ENCODE measurements at regions not wholly inside any gene's neighbourhood (a gene's known extent, or its start where the extent isn't known, plus 50 kb on each side); places are given as distances from the start of the nearest gene placed in this dataset.

DNA sequence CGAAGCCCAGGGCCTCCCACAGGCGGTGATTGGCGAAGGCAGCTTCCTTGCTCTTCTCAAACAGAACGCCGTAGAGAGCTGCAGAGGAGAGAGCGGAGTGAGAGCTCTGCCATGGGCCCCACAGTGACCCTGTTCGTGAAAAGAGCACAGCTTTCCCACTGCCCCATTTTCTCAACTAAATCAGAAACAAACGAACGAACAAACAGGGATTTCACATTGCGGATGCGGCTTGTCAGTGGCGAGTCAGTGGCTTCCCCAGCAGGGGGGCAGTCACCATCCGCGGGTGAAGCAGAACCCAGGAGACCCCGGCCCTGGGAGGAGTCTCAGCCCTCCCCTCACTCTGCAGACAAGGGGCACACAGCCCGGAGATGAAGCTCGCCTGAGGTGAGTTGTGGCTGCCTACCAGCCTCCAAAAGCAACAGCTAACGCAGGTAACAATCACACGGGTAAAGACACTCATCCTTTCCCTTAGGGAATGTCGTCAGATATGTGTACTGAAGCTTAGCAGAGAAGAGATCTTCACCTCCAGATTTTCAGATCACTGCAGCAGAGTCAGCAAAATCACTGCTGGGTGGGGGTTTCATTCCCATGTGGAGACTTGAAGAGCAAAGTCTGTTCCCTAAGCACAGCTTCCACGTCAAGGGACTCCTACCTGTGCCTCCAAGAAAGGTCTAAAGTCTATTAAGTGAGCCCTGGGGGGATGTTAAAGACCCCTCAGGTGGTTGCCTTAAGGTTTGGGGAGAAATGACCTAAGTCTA is 51.2 kb upstream of the GPR31 start:
- FAIRE-seq, result no peak
- H3K27me3 ChIP-seq (ENCODE audit: control insufficient read depth, insufficient read depth, low read length), result no peaks in the 10 kb centered on the region
- no peaks in the 10 kb centered on the region for H3K36me3 ChIP-seq (ENCODE audit: control insufficient read depth, insufficient read depth, low read length)
- DNase-seq (ENCODE audit: low read depth), result no peak
- TF ChIP-seq, protein P1, sequence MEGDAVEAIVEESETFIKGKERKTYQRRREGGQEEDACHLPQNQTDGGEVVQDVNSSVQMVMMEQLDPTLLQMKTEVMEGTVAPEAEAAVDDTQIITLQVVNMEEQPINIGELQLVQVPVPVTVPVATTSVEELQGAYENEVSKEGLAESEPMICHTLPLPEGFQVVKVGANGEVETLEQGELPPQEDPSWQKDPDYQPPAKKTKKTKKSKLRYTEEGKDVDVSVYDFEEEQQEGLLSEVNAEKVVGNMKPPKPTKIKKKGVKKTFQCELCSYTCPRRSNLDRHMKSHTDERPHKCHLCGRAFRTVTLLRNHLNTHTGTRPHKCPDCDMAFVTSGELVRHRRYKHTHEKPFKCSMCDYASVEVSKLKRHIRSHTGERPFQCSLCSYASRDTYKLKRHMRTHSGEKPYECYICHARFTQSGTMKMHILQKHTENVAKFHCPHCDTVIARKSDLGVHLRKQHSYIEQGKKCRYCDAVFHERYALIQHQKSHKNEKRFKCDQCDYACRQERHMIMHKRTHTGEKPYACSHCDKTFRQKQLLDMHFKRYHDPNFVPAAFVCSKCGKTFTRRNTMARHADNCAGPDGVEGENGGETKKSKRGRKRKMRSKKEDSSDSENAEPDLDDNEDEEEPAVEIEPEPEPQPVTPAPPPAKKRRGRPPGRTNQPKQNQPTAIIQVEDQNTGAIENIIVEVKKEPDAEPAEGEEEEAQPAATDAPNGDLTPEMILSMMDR (IDR thresholded peaks at IDR 0.05; ENCODE audit: insufficient read depth, low read length, severe bottlenecking), result no peak
- H3K4me3 ChIP-seq (ENCODE audit: low read depth, low read length), result no peak overlapping the region

DNA sequence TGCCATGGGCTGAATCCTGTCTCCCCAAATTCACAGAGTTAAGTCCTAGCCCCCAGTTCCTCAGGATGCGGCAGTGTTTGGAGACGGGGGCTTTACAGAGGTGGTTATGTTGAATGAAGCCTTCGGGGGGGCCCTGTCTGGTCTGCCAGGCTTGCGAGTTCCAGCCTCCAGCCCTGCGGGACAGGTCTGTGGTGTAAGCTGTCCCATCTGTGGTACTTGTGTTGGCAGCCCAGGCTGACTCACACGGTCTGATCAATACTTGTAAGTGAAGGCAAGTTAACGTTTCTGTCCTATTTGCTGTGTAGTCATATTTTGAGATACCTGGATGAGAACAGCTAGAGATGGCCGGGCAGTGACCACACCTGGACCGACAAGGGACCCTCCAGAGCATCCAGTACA is 51.8 kb upstream of the GPR31 start:
- Histone ChIP-seq H3K36me3 (ENCODE audit: control insufficient read depth, insufficient read depth, low read length) (no peaks in the 10 kb centered on the region), H3K27me3 (ENCODE audit: control insufficient read depth, insufficient read depth, low read length) (no peaks in the 10 kb centered on the region), H3K4me3 (ENCODE audit: low read depth, low read length) (no peak overlapping the region)
- FAIRE-seq (no peak), DNase-seq (ENCODE audit: low read depth) (no peak)
- TF ChIP-seq, protein P1 (IDR thresholded peaks at IDR 0.05; ENCODE audit: insufficient read depth, low read length, severe bottlenecking), result no peak

DNA sequence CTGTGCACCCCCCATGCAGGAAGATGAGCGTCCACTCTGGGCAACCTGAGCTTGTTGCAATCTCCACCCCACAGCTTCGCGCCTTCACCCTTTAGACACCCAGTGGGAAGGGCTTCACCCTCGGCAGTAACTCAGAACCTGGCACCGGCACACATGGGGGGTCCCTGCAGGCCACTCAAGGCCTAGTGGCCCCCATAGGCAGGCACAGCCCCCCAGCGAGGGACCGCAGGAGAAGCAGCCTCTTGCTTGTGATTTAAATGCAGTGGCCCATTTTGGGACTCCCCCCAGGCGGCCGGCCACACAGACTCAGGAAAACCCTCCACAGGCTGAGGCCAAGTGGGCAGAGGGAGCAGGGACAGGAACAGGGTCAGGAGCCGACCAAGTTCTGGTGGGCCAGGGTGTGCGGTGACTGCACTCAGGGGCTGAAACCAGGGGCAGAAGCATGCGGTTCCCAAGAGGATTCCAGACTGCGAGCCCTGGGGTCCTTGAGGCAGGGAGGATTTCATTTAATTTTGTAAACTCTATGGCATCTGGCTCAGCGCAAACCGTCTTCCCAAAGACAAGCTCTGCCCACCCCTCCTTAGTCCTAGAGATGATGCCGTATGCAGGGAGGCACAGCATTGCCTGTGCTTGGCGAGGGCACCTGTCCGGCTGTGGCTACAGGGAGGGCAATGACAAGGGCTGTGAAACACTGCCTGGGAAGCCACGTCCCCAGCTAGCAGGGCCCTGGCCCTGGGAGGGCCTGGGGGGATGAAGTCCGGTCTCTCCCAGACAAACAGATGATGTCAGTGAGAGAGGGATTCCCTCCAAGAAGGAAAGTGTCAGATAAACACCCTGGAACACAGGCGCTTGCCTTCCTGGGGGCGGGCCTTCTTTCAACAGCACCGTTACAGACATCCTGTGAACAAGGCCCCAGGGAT is 52.9 kb upstream of the GPR31 start:
- FAIRE-seq (no peak), DNase-seq (ENCODE audit: low read depth) (no peak)
- no peaks in the 10 kb centered on the region for H3K36me3 ChIP-seq (ENCODE audit: control insufficient read depth, insufficient read depth, low read length)
- TF ChIP-seq, protein P1 (IDR thresholded peaks at IDR 0.05; ENCODE audit: insufficient read depth, low read length, severe bottlenecking), result no peak
- no peaks in the 10 kb centered on the region for H3K27me3 ChIP-seq (ENCODE audit: control insufficient read depth, insufficient read depth, low read length)
- no peak overlapping the region for H3K4me3 ChIP-seq (ENCODE audit: low read depth, low read length)

DNA sequence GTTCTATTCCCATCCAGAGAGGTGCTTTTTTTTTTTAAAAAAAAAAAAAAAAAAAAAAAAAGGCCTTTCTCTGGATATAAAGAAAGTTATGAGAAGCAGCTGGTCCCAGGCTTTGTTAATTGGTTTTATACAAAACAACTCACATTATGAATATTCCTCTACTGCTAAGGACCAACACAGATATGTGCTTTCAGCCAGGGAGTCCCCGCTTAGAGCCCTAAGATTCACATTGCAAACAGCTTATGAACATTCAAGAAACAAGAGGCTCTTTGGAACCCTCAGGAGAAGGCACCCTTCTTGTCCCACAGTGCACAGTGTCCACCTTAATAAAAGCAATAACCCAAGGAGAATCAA is 53.5 kb upstream of the GPR31 start:
- Histone ChIP-seq H3K36me3 (ENCODE audit: control insufficient read depth, insufficient read depth, low read length) (no peaks in the 10 kb centered on the region), H3K27me3 (ENCODE audit: control insufficient read depth, insufficient read depth, low read length) (no peaks in the 10 kb centered on the region), H3K4me3 (ENCODE audit: low read depth, low read length) (no peak overlapping the region)
- TF ChIP-seq, protein P1 (IDR thresholded peaks at IDR 0.05; ENCODE audit: insufficient read depth, low read length, severe bottlenecking), result no peak
- no peak for FAIRE-seq
- no peak for DNase-seq (ENCODE audit: low read depth)

DNA sequence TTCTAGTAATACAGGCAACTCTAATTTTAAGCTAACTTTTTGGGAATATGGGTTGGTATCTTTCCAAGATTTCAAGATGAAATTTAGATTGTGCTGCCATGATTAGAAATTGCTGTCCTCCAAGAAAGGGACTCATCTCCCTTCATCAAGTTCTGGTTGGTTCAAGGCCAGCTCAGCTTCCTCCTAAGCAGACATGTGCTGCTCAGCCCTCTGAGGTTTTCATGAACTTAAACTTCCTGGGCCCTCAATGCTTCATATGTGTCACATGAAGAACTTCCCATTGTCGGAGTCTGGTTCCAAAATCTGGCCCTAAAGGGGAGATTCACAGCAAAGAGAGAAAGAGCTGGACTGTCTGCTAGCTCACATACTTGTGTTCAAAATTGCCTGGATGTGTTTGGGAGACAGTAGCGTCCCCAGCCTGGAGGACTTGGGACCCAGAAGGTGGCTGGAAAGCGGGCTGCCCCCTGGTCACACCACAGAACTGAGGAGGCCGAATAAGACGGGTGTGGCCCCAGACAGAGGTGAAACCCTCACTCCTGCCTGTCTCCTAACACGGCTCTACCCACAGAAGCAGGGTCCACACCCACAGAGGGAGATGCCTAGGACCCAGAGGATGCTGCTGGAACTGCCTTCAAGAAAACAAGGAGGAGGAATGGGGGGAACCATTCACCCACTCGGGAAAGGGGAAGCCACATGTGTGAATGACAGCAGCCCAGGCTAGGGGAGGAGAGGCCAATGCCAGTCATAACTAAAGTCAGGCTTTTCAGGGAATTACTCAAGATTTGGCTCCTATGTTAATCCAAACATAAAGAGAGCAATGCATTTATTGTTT is 54.3 kb upstream of the GPR31 start:
- no peak for DNase-seq (ENCODE audit: low read depth)
- TF ChIP-seq, protein P1 (IDR thresholded peaks at IDR 0.05; ENCODE audit: insufficient read depth, low read length, severe bottlenecking), result no peak
- no peak for FAIRE-seq
- Histone ChIP-seq H3K27me3 (ENCODE audit: control insufficient read depth, insufficient read depth, low read length) (no peaks in the 10 kb centered on the region), H3K4me3 (ENCODE audit: low read depth, low read length) (no peak overlapping the region), H3K36me3 (ENCODE audit: control insufficient read depth, insufficient read depth, low read length) (no peaks in the 10 kb centered on the region)

Measured in bronchial epithelial cell (primary cell).